ENCODE measurements at regions not wholly inside any gene's neighbourhood (a gene's known extent, or its start where the extent isn't known, plus 50 kb on each side); places are given as distances from the start of the nearest gene placed in this dataset.

- no peaks in the 10 kb centered on the region for H3K27me3 Mint-ChIP-seq (ENCODE audit: insufficient read depth)
- no peaks in the 10 kb centered on the region for H3K4me1 Mint-ChIP-seq
- peaks cover 6% of the 10 kb centered on the region for H3K9me3 Mint-ChIP-seq
- H3K27ac ChIP-seq (ENCODE audit: low read depth, low read length) = no peak overlapping the region
- 84 to 93% methylated on average over 7 to 8 of the region's 8 CpGs for WGBS, 2 experiments (ENCODE audit: insufficient coverage in 1 of 2, insufficient read length in 1 of 2)
- no peak for DNase-seq
- no peak overlapping the region for H3K9ac ChIP-seq (ENCODE audit: extremely low read depth, low read length, poor library complexity, severe bottlenecking)
- H3K27ac Mint-ChIP-seq = no peak overlapping the region
- no peaks in the 10 kb centered on the region for H3K36me3 ChIP-seq (ENCODE audit: control insufficient read depth, insufficient read depth, low read length)
- H3K4me1 ChIP-seq (ENCODE audit: control insufficient read depth, insufficient read depth, low read length) = no peaks in the 10 kb centered on the region
- H3K36me3 Mint-ChIP-seq (ENCODE audit: low read depth) = no peaks in the 10 kb centered on the region
- TF ChIP-seq CTCF (conservative IDR thresholded peaks at IDR 0.05) = no peak
- no peaks in the 10 kb centered on the region for H3K27me3 ChIP-seq (ENCODE audit: control insufficient read depth, insufficient read depth, low read length, poor library complexity, severe bottlenecking)
- H3K4me3 Mint-ChIP-seq = no peak overlapping the region
- no peak overlapping the region for H3K4me3 ChIP-seq (ENCODE audit: low read length)
- H3K9me3 ChIP-seq (ENCODE audit: control insufficient read depth, low read length) = no peaks in the 10 kb centered on the region
Measured at GRCh38 chr3:67192466-67192865, 194.4 kb downstream of the KBTBD8 start.

GRCh38 chr3:67196677-67197076 is 198.6 kb downstream of the KBTBD8 start:
- no peak for TF ChIP-seq CTCF (conservative IDR thresholded peaks at IDR 0.05)
- Histone ChIP-seq H3K36me3 (ENCODE audit: control insufficient read depth, insufficient read depth, low read length) (no peaks in the 10 kb centered on the region), H3K9ac (ENCODE audit: extremely low read depth, low read length, poor library complexity, severe bottlenecking) (no peak overlapping the region), H3K27me3 (ENCODE audit: control insufficient read depth, insufficient read depth, low read length, poor library complexity, severe bottlenecking) (no peaks in the 10 kb centered on the region), H3K4me1 (ENCODE audit: control insufficient read depth, insufficient read depth, low read length) (no peaks in the 10 kb centered on the region), H3K4me3 (ENCODE audit: low read length) (no peak overlapping the region), H3K9me3 (ENCODE audit: control insufficient read depth, low read length) (no peaks in the 10 kb centered on the region), H3K27ac (ENCODE audit: low read depth, low read length) (no peak overlapping the region)
- Mint-ChIP-seq H3K4me3 (no peak overlapping the region), H3K27me3 (ENCODE audit: insufficient read depth) (no peaks in the 10 kb centered on the region), H3K36me3 (ENCODE audit: low read depth) (no peaks in the 10 kb centered on the region), H3K4me1 (no peaks in the 10 kb centered on the region), H3K9me3 (no peaks in the 10 kb centered on the region), H3K27ac (no peak overlapping the region)
- WGBS, 2 experiments (ENCODE audit: insufficient coverage in 1 of 2, insufficient read length in 1 of 2) = 89 to 100% methylated on average over 2 to 9 of the region's 9 CpGs
- no peak for DNase-seq

- peak; percentile 20 for TF ChIP-seq CTCF (conservative IDR thresholded peaks at IDR 0.05)
- no peaks in the 10 kb centered on the region for H3K36me3 Mint-ChIP-seq (ENCODE audit: low read depth)
Measured at GRCh38 chr3:67198374-67198773, 200.3 kb downstream of the KBTBD8 start.

More at GRCh38 chr3:67198374-67198773, 200.3 kb downstream of the KBTBD8 start:
- no peaks in the 10 kb centered on the region for H3K27me3 Mint-ChIP-seq (ENCODE audit: insufficient read depth)
- H3K4me1 Mint-ChIP-seq = peaks cover 4% of the 10 kb centered on the region
- no peak overlapping the region for H3K27ac Mint-ChIP-seq
- no peaks in the 10 kb centered on the region for H3K9me3 Mint-ChIP-seq
- no peak overlapping the region for H3K4me3 Mint-ChIP-seq
- Histone ChIP-seq H3K27me3 (ENCODE audit: control insufficient read depth, insufficient read depth, low read length, poor library complexity, severe bottlenecking) (no peaks in the 10 kb centered on the region), H3K27ac (ENCODE audit: low read depth, low read length) (no peak overlapping the region), H3K4me1 (ENCODE audit: control insufficient read depth, insufficient read depth, low read length) (no peaks in the 10 kb centered on the region), H3K4me3 (ENCODE audit: low read length) (no peak overlapping the region), H3K36me3 (ENCODE audit: control insufficient read depth, insufficient read depth, low read length) (no peaks in the 10 kb centered on the region), H3K9ac (ENCODE audit: extremely low read depth, low read length, poor library complexity, severe bottlenecking) (no peak overlapping the region), H3K9me3 (ENCODE audit: control insufficient read depth, low read length) (no peaks in the 10 kb centered on the region)
- WGBS, 2 experiments (ENCODE audit: insufficient coverage in 1 of 2, insufficient read length in 1 of 2) = 33 to 75% methylated on average over 1 of the region's 1 CpG
- DNase-seq = peak; percentile 56
